OCI-M2 (cell line): ENCODE measurements at regions not wholly inside any gene's neighbourhood (a gene's known extent, or its start where the extent isn't known, plus 50 kb on each side); places are given as distances from the start of the nearest gene placed in this dataset.
"Not testable (repeated sequence)": the region's sequence is repeated elsewhere in the genome, so short reads cannot be mapped to it uniquely, and the experiment has no call there.

ENCODE experiments used
- DNase-seq: peaks from one replicate; lab custom pipeline; 2025; ENCODE audit not compliant: unreplicated experiment; lab: John Stamatoyannopoulos, UW

GRCh38 chr2:125207431-125207830, 1182.3 kb downstream of the CNTNAP5 start:
- DNase-seq = no peak

- DNase-seq = no peak
Observed at GRCh38 chr2:125216321-125216720, 1191.2 kb downstream of the CNTNAP5 start.

GRCh38 chr2:125224188-125224587, 1199.1 kb downstream of the CNTNAP5 start:
- no peak for DNase-seq

- DNase-seq = no peak
Observed at GRCh38 chr2:125224830-125225229, 1199.7 kb downstream of the CNTNAP5 start.

- DNase-seq = no peak
Observed at GRCh38 chr2:125227843-125228392, 1202.8 kb downstream of the CNTNAP5 start.

GRCh38 chr2:125240870-125241269, 1215.8 kb downstream of the CNTNAP5 start:
- no peak for DNase-seq

GRCh38 chr2:125243074-125243473, 1218.0 kb downstream of the CNTNAP5 start:
- DNase-seq = no peak

- DNase-seq = no peak
Observed at GRCh38 chr2:125254010-125254409, 1228.9 kb downstream of the CNTNAP5 start.

GRCh38 chr2:125259451-125259850, 1234.4 kb downstream of the CNTNAP5 start:
- no peak for DNase-seq

- DNase-seq = not testable (repeated sequence)
Observed at GRCh38 chr2:125260366-125260930, 1235.4 kb downstream of the CNTNAP5 start.

GRCh38 chr2:125264453-125264852, 1239.4 kb downstream of the CNTNAP5 start:
- no peak for DNase-seq

GRCh38 chr2:125267683-125268082, 1242.6 kb downstream of the CNTNAP5 start:
- DNase-seq = no peak

- DNase-seq = no peak
Observed at GRCh38 chr2:125272651-125273050, 1247.6 kb downstream of the CNTNAP5 start.

- no peak for DNase-seq
Observed at GRCh38 chr2:125274718-125275117, 1249.6 kb downstream of the CNTNAP5 start.

- no peak for DNase-seq
Observed at GRCh38 chr2:125280265-125280664, 1255.2 kb downstream of the CNTNAP5 start.

GRCh38 chr2:125281242-125281641, 1256.2 kb downstream of the CNTNAP5 start:
- no peak for DNase-seq

GRCh38 chr2:125296742-125297141, 1271.7 kb downstream of the CNTNAP5 start:
- no peak for DNase-seq

- DNase-seq = no peak
Observed at GRCh38 chr2:125310657-125311364, 1285.7 kb downstream of the CNTNAP5 start.

- no peak for DNase-seq
Observed at GRCh38 chr2:125312342-125312741, 1287.3 kb downstream of the CNTNAP5 start.

- DNase-seq = no peak
Observed at GRCh38 chr2:125313806-125314205, 1288.7 kb downstream of the CNTNAP5 start.

GRCh38 chr2:125318740-125319139, 1293.7 kb downstream of the CNTNAP5 start:
- DNase-seq = no peak

- DNase-seq = no peak
Observed at GRCh38 chr2:125324273-125324672, 1299.2 kb downstream of the CNTNAP5 start.

GRCh38 chr2:125330133-125330532, 1305.0 kb downstream of the CNTNAP5 start:
- DNase-seq = no peak
